Activated naive CD4-positive, alpha-beta T cell (primary cell): ENCODE measurements at regions not wholly inside any gene's neighbourhood (a gene's known extent, or its start where the extent isn't known, plus 50 kb on each side); places are given as distances from the start of the nearest gene placed in this dataset.

ENCODE experiments used
- DNase-seq, 4 experiments: peaks; one replicate each; lab custom pipeline; 2025; lab: John Stamatoyannopoulos, UW

- no peak for DNase-seq
Measured at GRCh38 chr1:30609336-30609998, 113.9 kb downstream of the MATN1 start.

- DNase-seq, result no peak
Measured at GRCh38 chr1:30607723-30608122, 115.7 kb downstream of the MATN1 start.

GRCh38 chr1:30606166-30606565, 117.2 kb downstream of the MATN1 start:
- no peak for DNase-seq

- no peak for DNase-seq
Measured at GRCh38 chr1:30605441-30605920, 117.9 kb downstream of the MATN1 start.

GRCh38 chr1:30604801-30605440, 118.5 kb downstream of the MATN1 start:
- no peak for DNase-seq

GRCh38 chr1:30603081-30603858, 120.1 kb downstream of the MATN1 start:
- DNase-seq, result no peak

- DNase-seq, result no peak
Measured at GRCh38 chr1:30601316-30602085, 121.9 kb downstream of the MATN1 start.

GRCh38 chr1:30600706-30601105, 122.7 kb downstream of the MATN1 start:
- DNase-seq, result no peak

GRCh38 chr1:30600258-30600657, 123.1 kb downstream of the MATN1 start:
- no peak for DNase-seq

GRCh38 chr1:30599721-30600120, 123.7 kb downstream of the MATN1 start:
- DNase-seq, result no peak

GRCh38 chr1:30598571-30599114, 124.7 kb downstream of the MATN1 start:
- no peak for DNase-seq

GRCh38 chr1:30597711-30598110, 125.7 kb downstream of the MATN1 start:
- no peak for DNase-seq

- DNase-seq, result no peak
Measured at GRCh38 chr1:30596891-30597290, 126.5 kb downstream of the MATN1 start.

GRCh38 chr1:30596470-30596869, 126.9 kb downstream of the MATN1 start:
- DNase-seq, result no peak

- DNase-seq, result no peak
Measured at GRCh38 chr1:30589083-30589482, 134.3 kb downstream of the MATN1 start.

GRCh38 chr1:30588311-30589073, 134.9 kb downstream of the MATN1 start:
- DNase-seq, result no peak

GRCh38 chr1:30586671-30587070, 136.7 kb downstream of the MATN1 start:
- DNase-seq, result no peak

- no peak for DNase-seq
Measured at GRCh38 chr1:30579580-30579979, 143.8 kb downstream of the MATN1 start.

- no peak for DNase-seq
Measured at GRCh38 chr1:30575066-30575465, 148.3 kb downstream of the MATN1 start.

GRCh38 chr1:30572192-30572591, 151.2 kb downstream of the MATN1 start:
- no peak for DNase-seq

- no peak for DNase-seq
Measured at GRCh38 chr1:30571380-30571779, 152.0 kb downstream of the MATN1 start.
